Endothelial cell of umbilical vein (primary cell): ENCODE measurements at regions not wholly inside any gene's neighbourhood (a gene's known extent, or its start where the extent isn't known, plus 50 kb on each side); places are given as distances from the start of the nearest gene placed in this dataset.

Experiments
- CTCF ChIP-seq, 2 donors: IDR thresholded peaks; 1 replicate in 1 of 2; 2 replicates in 1 of 2; pipeline ENCODE4 v1.5.1; 2011; ENCODE audit warnings: low read length in 2 of 2, mild to moderate bottlenecking in 2 of 2, moderate library complexity in 2 of 2, control low read depth in 1 of 2, inconsistent platforms in 1 of 2, low read depth in 1 of 2; ENCODE audit not compliant: insufficient read depth in 1 of 2; ENCODE audit errors: extremely low read depth in 1 of 2
- MYC ChIP-seq: IDR thresholded peaks from one replicate; pipeline ENCODE4 v1.6.1; 2011; ENCODE audit warnings: mild to moderate bottlenecking, low read depth, low read length

DNA sequence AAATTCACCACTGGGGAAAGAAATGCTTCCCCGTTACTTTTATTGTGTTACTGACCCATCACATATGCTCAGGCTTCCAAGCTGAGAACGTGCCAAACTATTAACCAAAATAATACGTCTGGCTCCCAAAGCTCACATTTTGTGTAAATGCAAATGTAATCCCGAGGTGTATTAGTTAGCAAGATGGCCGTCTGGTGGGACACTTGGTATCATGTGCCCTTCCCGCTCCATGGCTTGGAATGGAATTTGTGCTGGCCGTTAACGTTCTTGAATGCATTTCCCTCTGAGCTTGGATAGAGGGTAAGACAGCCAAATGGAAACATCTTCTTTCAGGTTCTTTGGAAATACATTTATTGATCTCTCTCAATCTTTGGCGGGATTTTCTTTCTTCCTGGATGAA is 105.0 kb downstream of the MFAP3L start:
- no peak for TF ChIP-seq CTCF (IDR thresholded peaks at IDR 0.05; ENCODE audit: extremely low read depth in 1 of 2, insufficient read depth in 1 of 2, low read depth in 1 of 2, low read length in 2 of 2)
- no peak for TF ChIP-seq MYC
